ENCODE measurements at regions not wholly inside any gene's neighbourhood (a gene's known extent, or its start where the extent isn't known, plus 50 kb on each side); places are given as distances from the start of the nearest gene placed in this dataset.

- TF ChIP-seq CTCF (IDR thresholded peaks at IDR 0.05) (no peak), POLR2A (IDR thresholded peaks at IDR 0.05) (no peak)
These were observed 1045.1 kb downstream of the ADGRL2 start for GRCh38 chr1:82845866-82846265.

Measured in right lobe of liver (tissue), 4 donors.